ENCODE measurements at regions not wholly inside any gene's neighbourhood (a gene's known extent, or its start where the extent isn't known, plus 50 kb on each side); places are given as distances from the start of the nearest gene placed in this dataset.

GRCh38 chr12:28086521-28087155 is 103.6 kb upstream of the CCDC91 start:
- no peak overlapping the region for H2AFZ ChIP-seq (ENCODE audit: insufficient read depth, low read depth, low read length, poor library complexity, severe bottlenecking)
- H3K27ac ChIP-seq (ENCODE audit: low read depth in 1 of 2, low read length in 2 of 2): no peak overlapping the region
- no peaks in the 10 kb centered on the region for H3K9me3 ChIP-seq (replicated peaks in 1 of 2; ENCODE audit: control insufficient read depth in 1 of 2, insufficient read depth in 1 of 2, low read length in 2 of 2)
- no peak overlapping the region for H3K4me3 ChIP-seq (replicated peaks in 1 of 3; ENCODE audit: low read depth in 2 of 3, low read length in 3 of 3)
- Mint-ChIP-seq H3K4me3 (no peak overlapping the region), H3K9me3 (peaks cover 0 to 2% (median 2%) of the 10 kb centered on the region in 7 donors), H3K27ac (no peak overlapping the region), H3K27me3 (ENCODE audit: low read depth in 3 of 3) (peaks cover 0 to 6% (median 3%) of the 10 kb centered on the region in 3 donors), H3K4me1 (no peaks in the 10 kb centered on the region), H3K36me3 (no peaks in the 10 kb centered on the region)
- intact Hi-C loops (cut with micrococcal nuclease): no loop called here
- peaks cover 0 to 3% of the 10 kb centered on the region in 2 donors for H3K27me3 ChIP-seq (ENCODE audit: control insufficient read depth in 2 of 2, insufficient read depth in 2 of 2, low read length in 2 of 2)
- TF ChIP-seq CTCF (IDR thresholded peaks at IDR 0.05): no peak
- no peak for DNase-seq
- no peaks in the 10 kb centered on the region for H3K36me3 ChIP-seq (replicated peaks in 1 of 2; ENCODE audit: control insufficient read depth in 1 of 2, insufficient read depth in 2 of 2, low read length in 2 of 2)
- H3K9ac ChIP-seq (ENCODE audit: insufficient read depth, low read length, poor library complexity, severe bottlenecking): no peak overlapping the region
- H3K79me2 ChIP-seq (ENCODE audit: insufficient read depth, low read length): no peaks in the 10 kb centered on the region
- H3K4me2 ChIP-seq (replicated peaks; ENCODE audit: extremely low read depth, low read length, poor library complexity, severe bottlenecking): no peak overlapping the region
- H4K20me1 ChIP-seq (ENCODE audit: insufficient read depth, low read length): no peaks in the 10 kb centered on the region
- no CpG with 5 or more reads among the region's 8 CpGs for WGBS (ENCODE audit: insufficient coverage)
- no peaks in the 10 kb centered on the region for H3K4me1 ChIP-seq (ENCODE audit: control insufficient read depth in 1 of 2, insufficient read depth in 2 of 2, low read length in 2 of 2)

GRCh38 chr12:28088566-28089272 is 101.5 kb upstream of the CCDC91 start:
- peaks cover 0 to 5% (median 0%) of the 10 kb centered on the region in 7 donors for H3K9me3 Mint-ChIP-seq

More at GRCh38 chr12:28088566-28089272, 101.5 kb upstream of the CCDC91 start:
- Mint-ChIP-seq H3K4me3 (no peak overlapping the region), H3K4me1 (no peaks in the 10 kb centered on the region), H3K36me3 (no peaks in the 10 kb centered on the region), H3K27ac (no peak overlapping the region), H3K27me3 (ENCODE audit: low read depth in 3 of 3) (peaks cover 0 to 6% (median 3%) of the 10 kb centered on the region in 3 donors)
- intact Hi-C loops (cut with micrococcal nuclease): no loop called here
- TF ChIP-seq CTCF (IDR thresholded peaks at IDR 0.05): no peak
- peaks cover 0 to 3% of the 10 kb centered on the region in 2 donors for H3K27me3 ChIP-seq (ENCODE audit: control insufficient read depth in 2 of 2, insufficient read depth in 2 of 2, low read length in 2 of 2)
- WGBS (ENCODE audit: insufficient coverage): no CpG with 5 or more reads among the region's 3 CpGs
- H3K4me2 ChIP-seq (replicated peaks; ENCODE audit: extremely low read depth, low read length, poor library complexity, severe bottlenecking): no peak overlapping the region
- no peaks in the 10 kb centered on the region for H3K4me1 ChIP-seq (ENCODE audit: control insufficient read depth in 1 of 2, insufficient read depth in 2 of 2, low read length in 2 of 2)
- no peak overlapping the region for H3K9ac ChIP-seq (ENCODE audit: insufficient read depth, low read length, poor library complexity, severe bottlenecking)
- no peaks in the 10 kb centered on the region for H3K9me3 ChIP-seq (replicated peaks in 1 of 2; ENCODE audit: control insufficient read depth in 1 of 2, insufficient read depth in 1 of 2, low read length in 2 of 2)
- no peaks in the 10 kb centered on the region for H4K20me1 ChIP-seq (ENCODE audit: insufficient read depth, low read length)
- no peaks in the 10 kb centered on the region for H3K79me2 ChIP-seq (ENCODE audit: insufficient read depth, low read length)
- H3K36me3 ChIP-seq (replicated peaks in 1 of 2; ENCODE audit: control insufficient read depth in 1 of 2, insufficient read depth in 2 of 2, low read length in 2 of 2): no peaks in the 10 kb centered on the region
- no peak overlapping the region for H3K27ac ChIP-seq (ENCODE audit: low read depth in 1 of 2, low read length in 2 of 2)
- H3K4me3 ChIP-seq (replicated peaks in 1 of 3; ENCODE audit: low read depth in 2 of 3, low read length in 3 of 3): no peak overlapping the region
- H2AFZ ChIP-seq (ENCODE audit: insufficient read depth, low read depth, low read length, poor library complexity, severe bottlenecking): no peak overlapping the region
- DNase-seq: no peak
